CD8-positive, alpha-beta memory T cell (primary cell): ENCODE measurements at regions not wholly inside any gene's neighbourhood (a gene's known extent, or its start where the extent isn't known, plus 50 kb on each side); places are given as distances from the start of the nearest gene placed in this dataset.

Experiments used
- CTCF ChIA-PET: fragments of 350-600 bp; sonication (Branson Sonifier 250); formaldehyde crosslinking; loops from one replicate; lab custom pipeline; 2021; ENCODE audit warnings: antibody characterized with exemption; lab: Charles Lee
- POLR2A ChIA-PET: fragments of 350-600 bp; sonication (Branson Sonifier 250); formaldehyde crosslinking; loops from one replicate; lab custom pipeline; 2021; ENCODE audit warnings: antibody characterized with exemption; lab: Charles Lee
- DNase-seq, 5 donors: peaks; one replicate each; pipeline versions ENCODE4 v3.0.0 to v3.0.0-alpha.2; 2020 to 2022; ENCODE audit warnings: mixed read lengths in 1 of 5
- H3K27ac ChIP-seq: one replicate; pipeline ENCODE4 v1.7.0; 2013; ENCODE audit warnings: low read depth, mild to moderate bottlenecking, low read length, moderate library complexity
- H3K27me3 ChIP-seq: 2 replicates; pipeline ENCODE4 v1.7.0; 2013; ENCODE audit warnings: low read length, mild to moderate bottlenecking; ENCODE audit not compliant: insufficient read depth, poor library complexity, severe bottlenecking
- H3K36me3 ChIP-seq: 2 replicates; pipeline ENCODE4 v1.7.0; 2013; ENCODE audit warnings: mild to moderate bottlenecking, low read length, moderate library complexity; ENCODE audit not compliant: insufficient read depth
- H3K4me1 ChIP-seq: 2 replicates; pipeline ENCODE4 v1.7.0; 2013; ENCODE audit warnings: mild to moderate bottlenecking, low read length, moderate library complexity; ENCODE audit not compliant: insufficient read depth
- H3K4me3 ChIP-seq: 2 replicates; pipeline ENCODE4 v1.7.0; 2013; ENCODE audit warnings: mild to moderate bottlenecking, low read length
- H3K9me3 ChIP-seq: 2 replicates; pipeline ENCODE4 v1.7.0; 2013; ENCODE audit warnings: mild to moderate bottlenecking, low read length
- H3K27ac Mint-ChIP-seq, 8 donors: one replicate each; pipeline ENCODE4 v1.8.0; 2020 to 2021; ENCODE audit warnings: mixed read lengths in 8 of 8, mild to moderate bottlenecking in 6 of 8, inconsistent platforms in 3 of 8, moderate library complexity in 3 of 8
- H3K27me3 Mint-ChIP-seq, 2 donors: one replicate each; pipeline ENCODE4 v1.8.0; 2020 to 2021; ENCODE audit warnings: mixed read lengths in 2 of 2, mild to moderate bottlenecking in 1 of 2, moderate library complexity in 1 of 2
- H3K36me3 Mint-ChIP-seq, 3 donors: one replicate each; pipeline ENCODE4 v1.8.0; 2020 to 2021; ENCODE audit warnings: mixed read lengths in 3 of 3, inconsistent platforms in 1 of 3, mild to moderate bottlenecking in 1 of 3
- H3K4me1 Mint-ChIP-seq, 3 donors: one replicate each; pipeline ENCODE4 v1.8.0; 2020 to 2021; ENCODE audit warnings: mixed read lengths in 3 of 3, inconsistent platforms in 1 of 3, mild to moderate bottlenecking in 1 of 3
- H3K4me3 Mint-ChIP-seq, 7 donors: one replicate each; pipeline ENCODE4 v1.8.0; 2020 to 2021; ENCODE audit warnings: mixed read lengths in 7 of 7, mild to moderate bottlenecking in 6 of 7, moderate library complexity in 4 of 7, inconsistent platforms in 2 of 7
- H3K9me3 Mint-ChIP-seq, 5 donors: one replicate each; pipeline ENCODE4 v1.8.0; 2020 to 2022; ENCODE audit warnings: mixed read lengths in 5 of 5, mild to moderate bottlenecking in 3 of 5, moderate library complexity in 2 of 5, inconsistent platforms in 1 of 5

- POLR2A ChIA-PET = no interaction called here
- no peak overlapping the region for H3K27ac Mint-ChIP-seq
- CTCF ChIA-PET = no interaction called here
- Histone ChIP-seq H3K36me3 (no peaks in the 10 kb centered on the region), H3K27ac (no peak overlapping the region), H3K4me3 (no peak overlapping the region), H3K9me3 (no peaks in the 10 kb centered on the region), H3K27me3 (no peaks in the 10 kb centered on the region), H3K4me1 (no peaks in the 10 kb centered on the region)
- H3K4me3 Mint-ChIP-seq = no peak overlapping the region
- H3K36me3 Mint-ChIP-seq = peaks cover 0 to 1% (median 0%) of the 10 kb centered on the region in 3 donors
- H3K27me3 Mint-ChIP-seq = no peaks in the 10 kb centered on the region
- DNase-seq = no peak
- no peaks in the 10 kb centered on the region for H3K4me1 Mint-ChIP-seq
- peaks cover 7 to 16% (median 11%) of the 10 kb centered on the region in 5 donors for H3K9me3 Mint-ChIP-seq
Observed at GRCh38 chr2:114373591-114373990, 68.8 kb upstream of the DPP10 start.

- H3K27ac Mint-ChIP-seq = no peak overlapping the region
- no peak for DNase-seq
- H3K4me1 Mint-ChIP-seq = no peaks in the 10 kb centered on the region
- no peaks in the 10 kb centered on the region for H3K36me3 Mint-ChIP-seq
- no peaks in the 10 kb centered on the region for H3K27me3 Mint-ChIP-seq
- peaks cover 0 to 5% (median 0%) of the 10 kb centered on the region in 5 donors for H3K9me3 Mint-ChIP-seq
- Histone ChIP-seq H3K27ac (no peak overlapping the region), H3K9me3 (no peaks in the 10 kb centered on the region), H3K4me3 (no peak overlapping the region), H3K4me1 (no peaks in the 10 kb centered on the region), H3K27me3 (no peaks in the 10 kb centered on the region), H3K36me3 (no peaks in the 10 kb centered on the region)
- POLR2A ChIA-PET = no interaction called here
- H3K4me3 Mint-ChIP-seq = no peak overlapping the region
- CTCF ChIA-PET = no interaction called here
Observed at GRCh38 chr2:114384441-114384840, 58.0 kb upstream of the DPP10 start.

GRCh38 chr2:114389021-114389420, 53.4 kb upstream of the DPP10 start:
- Histone ChIP-seq H3K27me3 (no peaks in the 10 kb centered on the region), H3K9me3 (no peaks in the 10 kb centered on the region), H3K36me3 (no peaks in the 10 kb centered on the region), H3K4me1 (no peaks in the 10 kb centered on the region), H3K27ac (no peak overlapping the region), H3K4me3 (no peak overlapping the region)
- Mint-ChIP-seq H3K27ac (no peak overlapping the region), H3K4me1 (no peaks in the 10 kb centered on the region), H3K9me3 (peaks cover 0 to 2% (median 0%) of the 10 kb centered on the region in 5 donors), H3K4me3 (no peak overlapping the region), H3K36me3 (no peaks in the 10 kb centered on the region), H3K27me3 (peaks cover 0 to 2% of the 10 kb centered on the region in 2 donors)
- POLR2A ChIA-PET = no interaction called here
- DNase-seq = no peak
- CTCF ChIA-PET = no interaction called here
